HG03469 (cell line): ENCODE measurements at regions not wholly inside any gene's neighbourhood (a gene's known extent, or its start where the extent isn't known, plus 50 kb on each side); places are given as distances from the start of the nearest gene placed in this dataset.

Experiments used
- ATAC-seq: cut with Tn5 transposase; IDR thresholded peaks from one replicate; pipeline ENCODE4 v1.9.1; 2021; ENCODE audit warnings: mild to moderate bottlenecking, moderate library complexity, moderate number of reproducible peaks; ENCODE audit not compliant: unreplicated experiment

DNA sequence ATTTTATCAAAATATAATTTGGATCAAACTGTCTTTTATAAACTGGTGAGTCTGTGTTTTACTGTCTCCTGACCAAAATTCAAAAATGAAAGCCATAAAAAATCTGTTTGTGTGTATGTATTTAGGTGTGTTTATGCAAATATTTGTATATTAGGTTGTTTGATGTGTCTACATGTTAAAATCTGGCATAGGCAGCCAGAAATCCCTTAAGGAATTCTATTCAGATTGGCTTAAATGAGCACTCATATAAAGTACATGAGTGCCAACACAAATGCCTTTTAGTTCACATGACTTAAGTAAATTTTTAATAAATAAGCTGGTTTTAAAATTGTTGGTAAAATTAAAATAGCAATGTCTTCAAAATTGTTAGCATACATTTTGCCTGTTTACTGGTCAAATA lies 133.3 kb upstream of the GUCY1A2 start:
- no peak for ATAC-seq

DNA sequence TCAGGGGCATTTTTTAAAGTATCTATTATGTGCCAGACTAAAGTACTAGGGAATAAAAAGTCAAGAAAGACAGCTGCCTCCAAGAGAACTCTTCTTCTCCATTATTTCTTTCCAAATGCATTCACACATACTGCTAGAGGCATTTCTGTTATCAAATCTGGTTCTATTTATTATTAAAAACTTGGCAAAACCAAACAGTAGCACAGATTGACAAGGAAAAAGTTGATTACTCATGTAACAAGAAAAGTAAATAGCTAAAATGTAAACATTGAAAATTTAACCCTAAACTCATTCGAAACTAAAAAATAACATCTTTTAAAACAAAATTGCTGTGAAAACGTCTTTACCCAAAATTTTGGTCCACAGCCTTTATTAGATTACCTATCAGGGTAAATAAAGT lies 132.9 kb upstream of the GUCY1A2 start:
- ATAC-seq, result no peak

DNA sequence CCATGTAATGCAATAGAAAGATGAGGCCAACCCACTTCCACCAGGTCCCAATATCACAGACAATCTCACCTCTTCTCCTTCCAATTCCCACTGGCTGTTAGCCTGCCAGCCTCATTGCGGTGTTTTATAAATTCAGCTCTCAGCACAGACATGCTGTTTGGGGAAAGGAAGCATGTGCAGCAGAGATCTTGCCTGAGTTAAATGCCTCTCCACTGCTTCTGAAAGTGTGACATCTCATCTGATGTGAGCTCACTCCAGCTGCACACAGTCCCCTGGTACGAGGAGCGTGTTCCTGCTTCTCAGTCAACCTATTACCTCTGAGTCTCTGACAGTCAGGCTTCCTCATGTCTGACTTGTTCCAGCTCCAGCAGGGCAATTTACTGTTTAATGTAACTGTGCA lies 122.7 kb upstream of the GUCY1A2 start:
- ATAC-seq, result no peak

DNA sequence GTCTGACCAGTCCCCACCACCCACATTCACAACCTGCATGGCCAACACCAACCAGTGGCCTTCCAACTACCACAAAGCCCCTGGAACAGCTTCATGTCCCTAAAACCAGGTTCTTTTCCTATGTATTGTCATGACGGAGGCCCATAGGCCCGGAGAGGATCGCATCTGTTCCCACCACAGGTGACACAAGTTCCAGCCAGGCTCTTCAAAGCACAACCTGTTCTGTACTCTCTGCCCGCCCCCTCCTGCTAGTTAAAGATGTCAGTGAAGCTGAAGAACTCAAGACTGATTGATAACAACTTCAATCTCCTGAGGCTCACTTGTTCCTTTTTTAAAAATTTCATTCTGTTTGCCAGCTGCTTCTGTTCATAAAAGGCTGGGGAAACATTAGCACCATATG lies 121.1 kb upstream of the GUCY1A2 start:
- ATAC-seq, result no peak

DNA sequence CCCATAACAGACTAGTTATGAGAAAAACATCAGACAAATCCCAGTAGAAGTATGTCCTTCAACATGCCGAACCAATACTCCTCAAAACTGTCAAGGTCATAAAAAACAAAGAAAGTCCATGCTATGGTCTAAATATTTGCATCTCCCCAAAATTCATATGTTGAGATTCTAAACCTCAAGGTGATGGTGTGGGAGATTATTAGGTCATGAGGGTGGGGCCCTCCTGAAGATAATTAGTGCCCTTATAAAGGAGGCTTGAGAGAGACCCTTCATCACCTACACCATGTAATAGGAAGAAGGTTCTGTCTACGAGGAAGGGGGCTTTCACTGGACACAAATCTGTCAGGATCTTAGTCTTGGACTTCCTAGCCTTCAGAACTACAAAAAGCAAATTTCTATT lies 118.6 kb upstream of the GUCY1A2 start:
- no peak for ATAC-seq

DNA sequence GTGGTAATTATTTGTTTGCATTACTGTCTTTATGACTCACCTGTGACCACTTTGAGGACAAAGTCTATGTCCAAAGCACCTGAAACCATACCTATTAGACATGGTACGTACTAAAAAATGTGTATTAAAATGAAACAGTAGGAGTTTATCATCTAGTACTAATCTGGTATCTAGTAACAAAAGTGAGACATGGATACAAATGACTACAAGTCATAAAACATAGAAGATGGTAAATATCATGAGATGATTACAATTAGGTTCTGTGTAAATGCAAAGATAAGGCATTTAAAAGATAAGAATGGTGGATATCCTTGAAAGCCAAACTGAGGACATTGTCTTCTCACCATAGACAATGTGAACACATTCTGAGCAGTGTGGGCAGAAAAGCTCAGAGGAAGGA lies 113.5 kb upstream of the GUCY1A2 start:
- ATAC-seq, result no peak

DNA sequence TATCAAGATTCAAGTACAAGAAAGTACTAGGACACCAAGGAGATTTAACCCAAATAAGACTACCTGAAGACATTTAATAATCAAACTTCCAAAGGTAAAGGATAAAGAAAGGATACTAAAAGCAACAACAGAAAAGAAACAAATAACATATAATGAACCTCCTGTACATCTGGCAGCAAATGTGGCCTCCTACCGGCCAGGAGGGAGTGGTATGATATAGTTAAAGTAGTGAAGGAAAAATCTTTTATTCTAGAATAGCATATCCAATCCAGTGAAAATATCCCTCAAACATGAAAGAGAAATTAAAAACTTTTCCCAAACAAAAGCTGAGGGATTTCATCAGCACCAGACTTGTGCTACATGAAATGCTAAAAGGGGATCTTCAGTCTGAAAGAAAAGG lies 104.7 kb upstream of the GUCY1A2 start:
- ATAC-seq, result no peak

DNA sequence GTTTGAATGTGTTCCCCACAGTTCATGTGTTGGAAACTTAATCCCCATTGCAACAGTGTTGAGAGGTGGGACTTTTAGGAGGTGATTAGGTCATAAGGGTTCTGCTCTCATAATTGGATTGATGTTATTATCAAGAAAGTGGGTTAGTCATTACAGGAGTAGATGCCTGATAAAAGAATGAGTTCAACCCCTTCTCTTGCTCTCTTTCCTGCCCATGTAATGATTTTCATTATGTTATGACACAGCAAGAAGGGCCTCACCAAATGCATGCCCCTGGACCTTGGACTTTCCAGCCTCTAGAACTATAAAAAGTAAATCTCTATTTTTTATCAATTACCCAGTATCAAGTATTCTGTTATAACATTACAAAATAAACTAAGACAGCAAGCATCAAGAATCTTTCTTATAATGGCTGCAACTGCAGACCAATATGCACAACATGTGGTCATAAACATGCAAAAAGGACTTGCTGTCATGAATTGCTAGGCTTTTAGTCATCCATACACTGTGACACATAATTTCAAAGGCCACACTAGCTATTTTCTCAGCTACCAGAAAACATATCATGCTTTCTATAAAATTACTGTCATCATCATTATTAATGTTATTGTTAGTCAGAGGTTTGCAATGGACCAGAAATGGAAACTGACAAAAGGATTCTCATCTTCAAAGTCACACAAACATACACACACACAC lies 99.9 kb upstream of the GUCY1A2 start:
- no peak for ATAC-seq

DNA sequence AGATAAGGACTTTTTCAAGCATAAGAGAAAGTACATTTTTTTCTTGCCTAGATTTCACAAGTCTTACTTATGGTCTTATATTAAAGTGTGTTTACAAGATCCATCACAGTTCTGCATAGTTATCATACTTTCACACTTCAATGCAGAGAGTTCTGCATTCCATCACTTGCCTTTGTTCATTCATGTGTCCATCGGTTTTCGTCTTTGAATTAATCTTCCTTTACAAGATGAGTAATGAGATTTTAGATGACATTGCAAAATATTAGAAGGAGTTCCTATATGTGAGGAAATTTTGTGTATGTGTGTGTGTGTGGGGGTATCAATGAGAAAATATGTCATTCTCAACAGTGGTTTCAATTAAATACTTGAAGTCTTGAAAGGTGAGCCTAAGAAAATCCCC lies 98.1 kb upstream of the GUCY1A2 start:
- no peak for ATAC-seq

DNA sequence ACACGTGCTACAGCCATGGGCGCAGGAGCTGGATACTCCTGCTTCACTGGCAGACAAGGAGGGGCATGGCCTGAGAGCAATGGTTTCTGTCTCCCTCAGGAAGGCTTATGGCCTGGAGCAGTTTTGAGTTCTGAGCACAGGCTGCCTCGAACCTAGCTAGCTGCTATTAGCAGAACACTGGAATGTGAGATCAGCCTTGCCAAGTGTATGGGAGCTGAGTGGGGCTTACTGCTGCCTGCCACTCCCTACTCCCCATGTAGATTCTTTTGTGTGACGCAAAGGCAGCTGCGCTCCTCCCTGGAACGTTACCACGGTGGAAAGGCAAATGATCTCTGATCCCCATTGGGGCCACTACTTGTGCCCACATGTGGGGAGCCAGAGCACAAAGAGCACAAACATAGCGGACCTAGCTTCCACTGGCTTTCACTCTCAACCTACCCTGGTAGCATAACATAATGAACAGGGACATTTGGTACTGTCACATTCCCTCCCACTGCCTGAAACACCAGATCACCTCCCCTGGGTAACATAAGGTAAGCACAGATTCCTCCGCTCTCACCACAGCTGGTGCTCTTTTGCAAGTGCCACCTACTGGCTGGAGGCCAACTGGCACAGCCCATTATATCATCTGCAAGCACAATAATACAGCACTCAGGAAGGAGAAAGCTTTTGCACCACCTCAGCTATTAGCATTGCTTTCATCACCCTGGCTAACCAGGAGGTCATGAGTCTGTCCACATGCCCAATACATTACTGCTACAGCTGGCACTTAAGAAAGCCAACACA lies 84.6 kb upstream of the GUCY1A2 start:
- no peak for ATAC-seq

DNA sequence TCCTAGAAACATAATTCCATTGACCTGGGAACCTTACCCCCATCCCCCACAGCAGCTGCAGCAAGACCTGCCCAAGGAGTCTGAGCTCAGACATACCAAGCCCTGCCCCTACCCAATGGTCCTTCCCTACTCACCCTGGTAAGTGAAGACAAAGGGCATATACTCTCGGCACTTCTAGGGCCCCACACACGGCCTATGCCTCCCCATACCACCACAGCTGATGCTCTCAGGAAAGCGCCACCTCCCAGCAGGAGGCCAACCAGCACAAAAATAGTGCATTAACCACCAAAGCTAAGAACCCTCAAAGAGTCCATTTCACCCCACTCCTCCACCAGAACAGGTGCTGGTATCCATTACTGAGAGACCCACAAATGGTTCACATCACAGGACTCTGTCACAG lies 74.4 kb upstream of the GUCY1A2 start:
- ATAC-seq, result no peak

DNA sequence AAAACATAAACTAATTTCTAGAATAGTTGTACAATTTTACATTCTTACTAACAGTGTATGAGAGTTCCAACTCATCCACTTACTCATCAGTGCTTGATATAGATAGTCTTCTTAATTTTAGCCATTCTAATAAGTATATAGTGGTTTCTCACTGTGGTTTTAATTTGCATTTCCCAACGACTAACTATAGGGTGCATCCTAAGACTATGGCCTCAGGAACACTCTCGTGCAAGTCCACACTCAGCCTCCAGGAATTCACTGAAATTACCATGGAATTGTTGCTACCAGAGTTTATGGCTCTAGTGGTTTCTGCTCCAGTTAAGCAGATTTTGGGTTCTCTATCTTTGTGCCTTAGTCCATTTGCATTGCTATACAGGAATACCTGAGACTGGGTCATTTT lies 60.1 kb upstream of the GUCY1A2 start:
- no peak for ATAC-seq

DNA sequence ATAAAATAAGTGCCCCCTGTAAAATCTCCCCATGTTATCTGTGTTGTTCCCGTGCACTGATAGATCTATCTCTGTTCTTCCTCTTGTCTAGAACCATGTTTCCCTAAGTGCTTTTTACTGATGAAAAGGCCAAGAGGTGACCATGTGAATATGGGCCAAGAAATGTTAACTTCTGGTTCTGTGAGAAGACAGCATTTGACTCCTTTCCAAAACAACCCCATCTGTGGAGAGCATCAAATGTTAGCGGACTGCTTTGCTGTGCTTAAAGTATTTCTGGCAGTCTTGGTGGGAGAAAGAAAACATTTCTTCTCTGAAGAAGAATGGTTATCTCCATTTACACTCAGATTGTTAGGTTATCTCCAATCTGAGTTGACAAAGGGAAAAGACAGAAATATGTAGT lies 58.6 kb upstream of the GUCY1A2 start:
- no peak for ATAC-seq

DNA sequence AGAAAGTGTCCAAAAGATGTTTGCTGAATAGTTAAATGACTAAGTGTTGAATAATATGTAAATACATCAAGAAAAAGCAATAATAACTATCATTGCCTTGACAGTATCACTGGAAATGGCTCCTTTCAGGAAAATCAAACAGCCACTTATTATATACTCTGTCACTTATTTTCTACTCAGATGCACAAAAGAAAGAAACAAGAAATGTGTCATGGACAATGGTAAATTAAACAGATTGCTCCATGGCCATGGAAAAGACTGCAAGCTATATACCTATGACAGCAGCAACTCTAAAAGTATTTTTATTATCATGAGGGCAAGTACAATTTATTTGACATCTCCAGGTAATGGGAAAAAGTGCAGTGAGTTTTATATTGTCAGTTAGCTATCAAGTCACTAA lies 52.9 kb upstream of the GUCY1A2 start:
- ATAC-seq, result no peak
